H1 (cell line): ENCODE measurements at regions not wholly inside any gene's neighbourhood (a gene's known extent, or its start where the extent isn't known, plus 50 kb on each side); places are given as distances from the start of the nearest gene placed in this dataset.

ENCODE experiments used
- CTCF ChIA-PET: fragments of 300-600 bp; sonication (Branson Sonifier 250); formaldehyde crosslinking; loops from one replicate; lab custom pipeline; 2021; ENCODE audit not compliant: partially characterized antibody; lab: Charles Lee
- POLR2A ChIA-PET: fragments of 300-600 bp; sonication (Branson Sonifier 250); formaldehyde crosslinking; loops from one replicate; lab custom pipeline; 2021; ENCODE audit warnings: inconsistent platforms; ENCODE audit not compliant: partially characterized antibody; lab: Charles Lee
- DNase-seq, 2 experiments: peaks; one replicate each; pipeline versions ENCODE4 v3.0.0 to v3.0.0-alpha.2; 2010 to 2022; ENCODE audit warnings: low spot score in 2 of 2, low read depth in 1 of 2, mixed read lengths in 1 of 2
- FAIRE-seq: peaks from 2 replicates; lab custom pipeline; 2011; peaks lifted over from hg19 to GRCh38; lab: Jason Lieb, UNC
- H2AFZ ChIP-seq: 2 replicates; pipeline ENCODE4 v1.8.1; 2012; ENCODE audit warnings: low read length, inconsistent platforms
- H2AK5ac ChIP-seq: 2 replicates; pipeline ENCODE4 v1.6.1; 2013; ENCODE audit warnings: low read depth, low read length
- H2BK120ac ChIP-seq: replicated peaks from 2 replicates; pipeline ENCODE3; 2013; ENCODE audit warnings: low read depth, low read length, inconsistent platforms
- H2BK12ac ChIP-seq: 2 replicates; pipeline ENCODE4 v1.6.1; 2013; ENCODE audit warnings: low read depth, low read length
- H2BK15ac ChIP-seq: 2 replicates; pipeline ENCODE4 v1.6.1; 2013; ENCODE audit warnings: low read length
- H2BK20ac ChIP-seq: 2 replicates; pipeline ENCODE4 v1.6.1; 2013; ENCODE audit warnings: low read length
- H2BK5ac ChIP-seq: 2 replicates; pipeline ENCODE4 v1.6.1; 2013; ENCODE audit warnings: low read depth, low read length
- H3K14ac ChIP-seq: 2 replicates; pipeline ENCODE4 v1.6.1; 2013; ENCODE audit warnings: inconsistent platforms; ENCODE audit not compliant: insufficient read length
- H3K18ac ChIP-seq: 2 replicates; pipeline ENCODE4 v1.6.1; 2013; ENCODE audit warnings: low read length; ENCODE audit errors: extremely low read depth
- H3K23ac ChIP-seq: 2 replicates; pipeline ENCODE4 v1.6.1; 2013; ENCODE audit warnings: inconsistent platforms; ENCODE audit not compliant: insufficient read length
- H3K23me2 ChIP-seq: 2 replicates; pipeline ENCODE4 v1.6.1; 2013; ENCODE audit warnings: low read depth, low read length
- H3K27ac ChIP-seq: 2 replicates; pipeline ENCODE4 v1.6.1; 2011; ENCODE audit warnings: low read depth, low read length, inconsistent platforms
- H3K27me3 ChIP-seq, 4 experiments: replicated peaks in 1 of 4; 1 replicate in 1 of 4; 2 replicates in 3 of 4; pipeline versions ENCODE4 v1.6.1 to v1.8.1; 2011 to 2013; ENCODE audit warnings: low read length in 3 of 4, mild to moderate bottlenecking in 3 of 4, inconsistent platforms in 2 of 4, mixed read lengths in 2 of 4, moderate library complexity in 1 of 4; ENCODE audit not compliant: control insufficient read depth in 3 of 4, insufficient read depth in 3 of 4; ENCODE audit errors: extremely low read depth in 1 of 4
- H3K36me3 ChIP-seq, 4 experiments: 2 replicates each; pipeline versions ENCODE4 v1.6.1 to v1.8.1; 2011 to 2013; ENCODE audit warnings: mild to moderate bottlenecking in 4 of 4, low read length in 3 of 4, moderate library complexity in 2 of 4, control low read depth in 1 of 4, inconsistent platforms in 1 of 4; ENCODE audit not compliant: insufficient read depth in 4 of 4, control insufficient read depth in 2 of 4
- H3K4ac ChIP-seq: replicated peaks from 2 replicates; pipeline ENCODE3; 2013; ENCODE audit warnings: low read length, low read depth, mixed read lengths, inconsistent platforms; ENCODE audit not compliant: insufficient read length
- H3K4me1 ChIP-seq, 4 experiments: replicated peaks in 1 of 4; 1 replicate in 1 of 4; 2 replicates in 3 of 4; pipeline versions ENCODE4 v1.6.1 to v1.8.1; 2011 to 2013; ENCODE audit warnings: low read length in 3 of 4, inconsistent platforms in 2 of 4, mixed read lengths in 1 of 4; ENCODE audit not compliant: insufficient read depth in 4 of 4, control insufficient read depth in 3 of 4
- H3K4me2 ChIP-seq, 2 experiments: 2 replicates each; pipeline versions ENCODE4 v1.6.1 to v1.8.1; 2011 to 2013; ENCODE audit warnings: low read depth in 2 of 2, low read length in 2 of 2, control low read depth in 1 of 2, inconsistent platforms in 1 of 2, mild to moderate bottlenecking in 1 of 2; ENCODE audit not compliant: insufficient read depth in 1 of 2
- H3K4me3 ChIP-seq, 4 experiments: fragments of 200-600, 300-600 bp in 1 of 4; sonication (generic), shearing (Covaris generic), sonication (Bioruptor Twin) in 1 of 4; 2 replicates each; pipeline versions ENCODE4 v1.5.1 to v1.8.1; 2011 to 2016; ENCODE audit warnings: low read length in 4 of 4, low read depth in 3 of 4, control low read depth in 2 of 4, inconsistent platforms in 2 of 4, mild to moderate bottlenecking in 2 of 4, mixed read lengths in 1 of 4, moderate library complexity in 1 of 4; ENCODE audit not compliant: insufficient read depth in 2 of 4; ENCODE audit errors: extremely low read depth in 1 of 4
- H3K56ac ChIP-seq: replicated peaks from 2 replicates; pipeline ENCODE3; 2013; ENCODE audit warnings: low read depth, mild to moderate bottlenecking, mixed read lengths, low read length, inconsistent platforms; ENCODE audit not compliant: insufficient read length
- H3K79me1 ChIP-seq: 2 replicates; pipeline ENCODE4 v1.6.1; 2013; ENCODE audit warnings: low read depth, low read length, control low read depth
- H3K79me2 ChIP-seq, 2 experiments: 2 replicates each; pipeline versions ENCODE4 v1.6.1 to v1.8.1; 2012 to 2013; ENCODE audit warnings: low read length in 2 of 2, mild to moderate bottlenecking in 2 of 2, inconsistent platforms in 1 of 2; ENCODE audit not compliant: insufficient read depth in 2 of 2, control insufficient read depth in 1 of 2
- H3K9ac ChIP-seq, 4 experiments: replicated peaks in 1 of 4; 1 replicate in 1 of 4; 2 replicates in 3 of 4; pipeline versions ENCODE4 v1.6.1 to v1.8.1; 2011 to 2013; ENCODE audit warnings: low read depth in 3 of 4, low read length in 3 of 4, control low read depth in 2 of 4, mild to moderate bottlenecking in 2 of 4, moderate library complexity in 2 of 4, inconsistent platforms in 1 of 4; ENCODE audit errors: extremely low read depth in 1 of 4
- H3K9me3 ChIP-seq, 2 experiments: 2 replicates each; pipeline versions ENCODE4 v1.6.1 to v1.8.1; 2012 to 2013; ENCODE audit warnings: mild to moderate bottlenecking in 2 of 2, moderate library complexity in 2 of 2, control low read depth in 1 of 2, inconsistent platforms in 1 of 2, low read depth in 1 of 2, low read length in 1 of 2, mixed read lengths in 1 of 2; ENCODE audit not compliant: insufficient read depth in 2 of 2
- H4K20me1 ChIP-seq, 2 experiments: replicated peaks in 1 of 2; 2 replicates each; pipeline versions ENCODE3 to v1.8.1; 2011 to 2013; ENCODE audit warnings: inconsistent platforms in 2 of 2, low read length in 2 of 2, mild to moderate bottlenecking in 1 of 2; ENCODE audit not compliant: insufficient read depth in 2 of 2, control insufficient read depth in 1 of 2
- H4K5ac ChIP-seq: 2 replicates; pipeline ENCODE4 v1.6.1; 2013; ENCODE audit warnings: low read length, low read depth, mixed read lengths, inconsistent platforms; ENCODE audit not compliant: insufficient read length
- H4K8ac ChIP-seq: 2 replicates; pipeline ENCODE4 v1.8.0; 2013; ENCODE audit warnings: mild to moderate bottlenecking, moderate library complexity, low read length, inconsistent platforms; ENCODE audit not compliant: insufficient read depth; ENCODE audit errors: extremely low read depth
- H4K91ac ChIP-seq: replicated peaks from 2 replicates; pipeline ENCODE3; 2013; ENCODE audit warnings: low read length, mixed read lengths, inconsistent platforms; ENCODE audit not compliant: insufficient read length
- CHD1 ChIP-seq: IDR thresholded peaks from 2 replicates; pipeline ENCODE4 v1.6.1; 2012; ENCODE audit warnings: low read depth, low read length, improper control_type of control experiment
- CTCF ChIP-seq, 3 experiments: IDR thresholded peaks; 1 replicate in 2 of 3; 2 replicates in 1 of 3; pipeline versions ENCODE4 v1.5.1 to v1.6.1; 2011; ENCODE audit warnings: low read length in 3 of 3, mild to moderate bottlenecking in 3 of 3, inconsistent platforms in 2 of 3, low read depth in 1 of 3, moderate library complexity in 1 of 3; ENCODE audit not compliant: insufficient read depth in 1 of 3; ENCODE audit errors: control extremely low read depth in 1 of 3
- JUN ChIP-seq: IDR thresholded peaks from 2 replicates; pipeline ENCODE4 v1.6.1; 2011; ENCODE audit warnings: low read depth, mild to moderate bottlenecking, improper control_type of control experiment, low read length
- KDM1A ChIP-seq: fragments of 200-600, 300-600 bp; sonication (generic); IDR thresholded peaks from 2 replicates; pipeline ENCODE4 v1.7.1; 2016; ENCODE audit warnings: mild to moderate bottlenecking, low read length, borderline replicate concordance
- NANOG ChIP-seq: IDR thresholded peaks from 2 replicates; pipeline ENCODE4 v1.6.1; 2011; ENCODE audit warnings: low read length, low read depth, mild to moderate bottlenecking, inconsistent platforms; ENCODE audit not compliant: insufficient read depth, poor library complexity, severe bottlenecking
- PHF8 ChIP-seq: fragments of 200-600 bp; sonication (generic); conservative IDR thresholded peaks from 2 replicates; pipeline ENCODE4 v1.7.1; 2012; ENCODE audit warnings: low read depth, mild to moderate bottlenecking, inconsistent platforms, low read length, moderate library complexity
- POLR2A ChIP-seq, 2 experiments: IDR thresholded peaks; 1 replicate in 1 of 2; 2 replicates in 1 of 2; pipeline ENCODE4 v1.6.1; 2011; ENCODE audit warnings: low read depth in 2 of 2, low read length in 2 of 2, mild to moderate bottlenecking in 2 of 2; ENCODE audit errors: control extremely low read depth in 1 of 2
- RAD21 ChIP-seq, 2 experiments: IDR thresholded peaks in 1 of 2; conservative IDR thresholded peaks in 1 of 2; 2 replicates each; pipeline ENCODE4 v1.6.1; 2011; ENCODE audit warnings: low read depth in 2 of 2, low read length in 2 of 2, improper control_type of control experiment in 1 of 2, inconsistent platforms in 1 of 2, mild to moderate bottlenecking in 1 of 2, moderate library complexity in 1 of 2
- RFX5 ChIP-seq: IDR thresholded peaks from 2 replicates; pipeline ENCODE4 v1.6.1; 2011; ENCODE audit warnings: low read depth, low read length, improper control_type of control experiment, borderline replicate concordance
- TAF1 ChIP-seq: IDR thresholded peaks from 2 replicates; pipeline ENCODE4 v1.6.1; 2011; ENCODE audit warnings: mild to moderate bottlenecking, low read depth, low read length
- TEAD4 ChIP-seq: IDR thresholded peaks from 2 replicates; pipeline ENCODE4 v1.6.1; 2012; ENCODE audit warnings: low read depth, low read length, inconsistent platforms, mixed read lengths
- WGBS, 2 experiments: shearing (Covaris generic) in 1 of 2; methylation state at CpG; one replicate each; pipeline versions ENCODE4 v1.1.6 to v1.1.7; 2013 to 2015; ENCODE audit warnings: low lambda C conversion rate in 2 of 2, mixed read lengths in 2 of 2, inconsistent platforms in 1 of 2, low coverage in 1 of 2, missing lambda C conversion rate in 1 of 2; ENCODE audit not compliant: insufficient replicate concordance in 2 of 2, insufficient coverage in 1 of 2, insufficient read length in 1 of 2; ENCODE audit errors: extremely low coverage in 1 of 2, missing lambda C conversion rate in 1 of 2; 5-methylcytosine and 5-hydroxymethylcytosine counted together

- no peak overlapping the region; the same call in 1 of the 2 replicates for H3K18ac ChIP-seq
- no peak overlapping the region for H2BK20ac ChIP-seq
- no peak overlapping the region for H2BK5ac ChIP-seq
- H3K36me3 ChIP-seq = no peaks in the 10 kb centered on the region
- H3K4me3 ChIP-seq = no peak overlapping the region
- TF ChIP-seq NANOG (no peak), PHF8 (no peak), RFX5 (no peak), JUN (no peak), POLR2A (IDR thresholded peaks at IDR 0.05; ENCODE audit: control extremely low read depth in 1 of 2, low read depth in 2 of 2, low read length in 2 of 2) (no peak), TEAD4 (no peak), KDM1A (no peak), TAF1 (no peak), CTCF (IDR thresholded peaks at IDR 0.05; ENCODE audit: control extremely low read depth in 1 of 3, insufficient read depth in 1 of 3, low read depth in 1 of 3, low read length in 3 of 3) (peak; percentile 59 to 87 (median 82)), CHD1 (no peak), RAD21 (IDR thresholded peaks at IDR 0.05 in 1 of 2, conservative IDR thresholded peaks at IDR 0.05 in 1 of 2; ENCODE audit: low read depth in 2 of 2, low read length in 2 of 2) (peak; percentile 70 to 75)
- TF ChIP-seq, all 59 proteins: peak for 2
- CTCF ChIA-PET = interaction anchor here (0.9 to 3.9 kb wide), 33 partner anchors 8 to 430 kb away, joined by 3 to 33 read pairs (median 5); no protein-coding TSS in a partner anchor
- no peak overlapping the region for H2AK5ac ChIP-seq
- no peak overlapping the region for H3K4ac ChIP-seq
- H3K9ac ChIP-seq = no peak overlapping the region
- no peak overlapping the region for H3K56ac ChIP-seq
- no peak for DNase-seq
- H2BK15ac ChIP-seq = no peak overlapping the region
- H3K27me3 ChIP-seq = no peaks in the 10 kb centered on the region
- 23% methylated on average over 1 of the region's 1 CpG; no CpG with 5 or more reads in 1 of the 2 experiments for WGBS, 2 experiments
- no peaks in the 10 kb centered on the region for H4K20me1 ChIP-seq
- H4K8ac ChIP-seq = peak overlapping the region; percentile 82; the same call in 1 of the 2 replicates
- no peak overlapping the region for H3K14ac ChIP-seq
- no peak overlapping the region for H3K4me2 ChIP-seq
- H3K23ac ChIP-seq = no peak overlapping the region
- peak overlapping the region; percentile 99; the same call in 1 of the 2 replicates for H2AFZ ChIP-seq
- H3K79me1 ChIP-seq = no peaks in the 10 kb centered on the region
- no peaks in the 10 kb centered on the region for H3K4me1 ChIP-seq
- POLR2A ChIA-PET = no interaction called here
- H4K91ac ChIP-seq = no peak overlapping the region
- no peaks in the 10 kb centered on the region for H3K79me2 ChIP-seq
- H2BK12ac ChIP-seq = no peak overlapping the region
- H3K9me3 ChIP-seq = no peaks in the 10 kb centered on the region
- H3K23me2 ChIP-seq = no peaks in the 10 kb centered on the region
- H3K27ac ChIP-seq = no peak overlapping the region
- H2BK120ac ChIP-seq = no peak overlapping the region
- H4K5ac ChIP-seq = no peak overlapping the region
- FAIRE-seq = peak; percentile 88
These were observed 103.8 kb upstream of the QRFPR start for GRCh38 chr4:121484633-121485032.
